GM23338 (cell line): ENCODE measurements at regions not wholly inside any gene's neighbourhood (a gene's known extent, or its start where the extent isn't known, plus 50 kb on each side); places are given as distances from the start of the nearest gene placed in this dataset.

Source experiments
- ATAC-seq: fragments of 200-7000 bp; cut with Tn5 transposase; 3 replicates; pipeline ENCODE4 v1.9.1; 2020
- DNase-seq: peaks from one replicate; pipeline ENCODE4 v3.0.0-alpha.2; 2015; ENCODE audit warnings: low spot score
- H2AFZ ChIP-seq: fragments of 200-600 bp; sonication (generic); 2 replicates; pipeline ENCODE4 v1.8.0; 2016; ENCODE audit warnings: antibody characterized with exemption, mild to moderate bottlenecking, moderate library complexity
- H3F3A ChIP-seq: fragments of 200-600 bp; sonication (generic); replicated peaks from 2 replicates; pipeline ENCODE4 v1.8.0; 2017; ENCODE audit warnings: antibody characterized with exemption, mixed run types, low read depth
- H3K27ac ChIP-seq: fragments of 200-600 bp; sonication (generic); 2 replicates; pipeline ENCODE4 v1.6.1; 2016; ENCODE audit warnings: low read depth
- H3K27me3 ChIP-seq: fragments of 200-600 bp; sonication (generic); 2 replicates; pipeline ENCODE4 v1.8.0; 2016; ENCODE audit warnings: mild to moderate bottlenecking, mixed run types, moderate library complexity; ENCODE audit not compliant: insufficient read depth
- H3K36me3 ChIP-seq: fragments of 200-600 bp; sonication (generic); 2 replicates; pipeline ENCODE4 v1.8.0; 2016; ENCODE audit warnings: mild to moderate bottlenecking; ENCODE audit not compliant: insufficient read depth
- H3K4me1 ChIP-seq: fragments of 200-600 bp; sonication (generic); 2 replicates; pipeline ENCODE4 v1.8.0; 2016; ENCODE audit warnings: mild to moderate bottlenecking, moderate library complexity; ENCODE audit not compliant: insufficient read depth
- H3K4me2 ChIP-seq: fragments of 200-600 bp; sonication (generic); 2 replicates; pipeline ENCODE4 v1.7.1; 2017; ENCODE audit warnings: mixed run types
- H3K4me3 ChIP-seq: fragments of 200-600 bp; sonication (generic); 2 replicates; pipeline ENCODE4 v1.6.1; 2016; ENCODE audit warnings: mixed run types
- H3K79me2 ChIP-seq: fragments of 200-600 bp; sonication (generic); replicated peaks from 2 replicates; pipeline ENCODE4 v1.8.0; 2017; ENCODE audit warnings: mild to moderate bottlenecking; ENCODE audit not compliant: insufficient read depth
- H3K9me2 ChIP-seq: fragments of 200-600 bp; sonication (generic); 2 replicates; pipeline ENCODE4 v1.8.0; 2017; ENCODE audit not compliant: insufficient read depth
- H4K20me1 ChIP-seq: fragments of 200-600 bp; sonication (generic); replicated peaks from 2 replicates; pipeline ENCODE4 v1.8.0; 2017; ENCODE audit warnings: mild to moderate bottlenecking; ENCODE audit not compliant: insufficient read depth
- H3K27ac Mint-ChIP-seq: 2 replicates; pipeline ENCODE4 v1.8.0; 2020; ENCODE audit warnings: inconsistent platforms, mild to moderate bottlenecking, moderate library complexity, mixed read lengths
- H3K27me3 Mint-ChIP-seq: 3 replicates; pipeline ENCODE4 v1.8.0; 2022; ENCODE audit warnings: low read depth, mild to moderate bottlenecking, moderate library complexity, mixed read lengths, inconsistent platforms; ENCODE audit not compliant: insufficient read depth, poor library complexity
- H3K36me3 Mint-ChIP-seq: 3 replicates; pipeline ENCODE4 v1.8.0; 2021; ENCODE audit warnings: low read depth, mild to moderate bottlenecking, inconsistent platforms, moderate library complexity, mixed read lengths
- H3K4me1 Mint-ChIP-seq: 3 replicates; pipeline ENCODE4 v1.8.0; 2020; ENCODE audit warnings: mild to moderate bottlenecking, inconsistent platforms, mixed read lengths
- H3K4me3 Mint-ChIP-seq: 3 replicates; pipeline ENCODE4 v1.8.0; 2021; ENCODE audit warnings: moderate library complexity, mild to moderate bottlenecking, inconsistent platforms, mixed read lengths
- H3K9me3 Mint-ChIP-seq: 3 replicates; pipeline ENCODE4 v1.8.0; 2020; ENCODE audit warnings: moderate library complexity, mild to moderate bottlenecking, inconsistent platforms, mixed read lengths
- CREB1 ChIP-seq: fragments of 250-450 bp; sonication (Bioruptor Pico); IDR thresholded peaks from 2 replicates; pipeline ENCODE4 v1.5.0; 2020; ENCODE audit warnings: low read depth, mild to moderate bottlenecking, moderate library complexity
- EZH2 ChIP-seq: fragments of 200-600 bp; sonication (generic); IDR thresholded peaks from one replicate; pipeline ENCODE4 v1.8.0; 2017; ENCODE audit warnings: antibody characterized with exemption, mild to moderate bottlenecking, low read depth; ENCODE audit not compliant: unreplicated experiment
- JUNB ChIP-seq: IDR thresholded peaks from one replicate; pipeline ENCODE4 v1.6.1; 2016; ENCODE audit warnings: antibody characterized with exemption; ENCODE audit not compliant: unreplicated experiment
- NANOG ChIP-seq: IDR thresholded peaks from 2 replicates; pipeline ENCODE4 v1.6.1; 2016; ENCODE audit warnings: antibody characterized with exemption, borderline replicate concordance
- POLR2AphosphoS5 ChIP-seq: IDR thresholded peaks from 2 replicates; pipeline ENCODE4 v1.6.1; 2016; ENCODE audit warnings: antibody characterized with exemption, low read depth
- REST ChIP-seq: IDR thresholded peaks from one replicate; pipeline ENCODE4 v1.6.1; 2018; ENCODE audit warnings: antibody characterized with exemption; ENCODE audit not compliant: unreplicated experiment
- STAT1 ChIP-seq: IDR thresholded peaks from one replicate; pipeline ENCODE4 v1.6.1; 2016; ENCODE audit warnings: antibody characterized with exemption; ENCODE audit not compliant: unreplicated experiment
- ZNF114 ChIP-seq: fragments of 250-450 bp; sonication (Bioruptor Pico); IDR thresholded peaks from 2 replicates; pipeline ENCODE4 v1.5.0; 2020; ENCODE audit warnings: mild to moderate bottlenecking, moderate library complexity
- ZNF331 ChIP-seq: fragments of 250-450 bp; sonication (Bioruptor Pico); IDR thresholded peaks from 2 replicates; pipeline ENCODE4 v1.5.0; 2020; ENCODE audit warnings: low read depth, mild to moderate bottlenecking, moderate library complexity
- ZNF462 ChIP-seq: fragments of 250-450 bp; sonication (Bioruptor Pico); IDR thresholded peaks from 2 replicates; pipeline ENCODE4 v1.5.0; 2020; ENCODE audit warnings: mild to moderate bottlenecking, moderate library complexity
- TF ChIP-seq, protein P1 (sequence below): IDR thresholded peaks from 2 replicates; pipeline ENCODE4 v1.6.1; 2016; ENCODE audit warnings: antibody characterized with exemption

- Histone ChIP-seq H3K4me2 (no peak overlapping the region), H3F3A (no peaks in the 10 kb centered on the region), H3K36me3 (no peaks in the 10 kb centered on the region), H3K27ac (no peak overlapping the region), H3K27me3 (no peaks in the 10 kb centered on the region), H3K79me2 (no peaks in the 10 kb centered on the region), H3K4me3 (no peak overlapping the region), H2AFZ (no peak overlapping the region), H3K4me1 (no peaks in the 10 kb centered on the region), H4K20me1 (no peaks in the 10 kb centered on the region), H3K9me2 (no peaks in the 10 kb centered on the region)
- DNase-seq = no peak
- Mint-ChIP-seq H3K4me1 (no peaks in the 10 kb centered on the region; the same call in 2 of the 3 replicates), H3K27me3 (peaks cover 1% of the 10 kb centered on the region), H3K36me3 (peaks cover 11% of the 10 kb centered on the region), H3K4me3 (no peak overlapping the region), H3K27ac (no peak overlapping the region), H3K9me3 (peaks cover 81% of the 10 kb centered on the region)
- no peak for TF ChIP-seq NANOG
- TF ChIP-seq JUNB = no peak
- TF ChIP-seq POLR2AphosphoS5 = no peak
- TF ChIP-seq REST = no peak
- no peak for TF ChIP-seq ZNF331 (CRISPR knock-in tag)
- no peak for TF ChIP-seq ZNF114 (CRISPR knock-in tag)
- no peak for TF ChIP-seq CREB1
- no peak for ATAC-seq
Observed at GRCh38 chr18:77815666-77816338, 566.2 kb downstream of the GALR1 start.

DNA sequence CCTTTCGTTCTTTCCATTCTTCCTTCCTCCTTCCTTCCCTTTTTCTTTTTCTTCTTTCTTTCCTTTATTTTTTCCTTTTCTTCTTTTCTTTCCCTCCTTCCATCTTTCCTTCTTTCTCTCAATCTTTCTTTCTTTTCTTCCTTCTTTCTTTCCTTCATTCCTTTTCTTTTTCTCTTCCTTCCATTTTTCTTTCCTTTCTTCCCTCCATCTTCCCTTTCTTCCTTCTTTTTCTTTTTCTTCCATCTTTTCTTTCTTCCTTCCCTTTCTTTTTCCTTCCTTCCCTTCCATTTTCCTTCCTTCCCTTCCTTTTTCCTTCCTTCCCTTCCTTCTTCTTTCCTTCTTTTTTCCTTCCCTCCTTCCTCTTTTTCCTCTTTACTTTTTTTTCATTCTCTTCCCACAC, 568.7 kb downstream of the GALR1 start:
- no peak overlapping the region for H3K27ac Mint-ChIP-seq
- no peak overlapping the region for H3K27ac ChIP-seq
- H3K79me2 ChIP-seq = no peaks in the 10 kb centered on the region
- H3K36me3 Mint-ChIP-seq = peaks cover 14% of the 10 kb centered on the region
- ATAC-seq (no peak), DNase-seq (no peak)
- no peak overlapping the region for H3K4me3 ChIP-seq
- H3K27me3 ChIP-seq = no peaks in the 10 kb centered on the region
- peaks cover 1% of the 10 kb centered on the region for H3K27me3 Mint-ChIP-seq
- no peaks in the 10 kb centered on the region for H3F3A ChIP-seq
- no peak overlapping the region for H3K4me3 Mint-ChIP-seq
- no peaks in the 10 kb centered on the region for H4K20me1 ChIP-seq
- no peaks in the 10 kb centered on the region for H3K36me3 ChIP-seq
- H2AFZ ChIP-seq = no peak overlapping the region
- H3K4me1 ChIP-seq = no peaks in the 10 kb centered on the region
- H3K4me1 Mint-ChIP-seq = no peaks in the 10 kb centered on the region
- no peaks in the 10 kb centered on the region for H3K9me2 ChIP-seq
- peaks cover 80% of the 10 kb centered on the region for H3K9me3 Mint-ChIP-seq
- H3K4me2 ChIP-seq = no peak overlapping the region
- TF ChIP-seq JUNB (no peak), ZNF462 (CRISPR knock-in tag) (no peak), EZH2 (no peak), ZNF331 (CRISPR knock-in tag) (no peak), STAT1 (no peak), CREB1 (no peak), ZNF114 (CRISPR knock-in tag) (no peak), NANOG (no peak), POLR2AphosphoS5 (no peak)
- TF ChIP-seq, protein P1, sequence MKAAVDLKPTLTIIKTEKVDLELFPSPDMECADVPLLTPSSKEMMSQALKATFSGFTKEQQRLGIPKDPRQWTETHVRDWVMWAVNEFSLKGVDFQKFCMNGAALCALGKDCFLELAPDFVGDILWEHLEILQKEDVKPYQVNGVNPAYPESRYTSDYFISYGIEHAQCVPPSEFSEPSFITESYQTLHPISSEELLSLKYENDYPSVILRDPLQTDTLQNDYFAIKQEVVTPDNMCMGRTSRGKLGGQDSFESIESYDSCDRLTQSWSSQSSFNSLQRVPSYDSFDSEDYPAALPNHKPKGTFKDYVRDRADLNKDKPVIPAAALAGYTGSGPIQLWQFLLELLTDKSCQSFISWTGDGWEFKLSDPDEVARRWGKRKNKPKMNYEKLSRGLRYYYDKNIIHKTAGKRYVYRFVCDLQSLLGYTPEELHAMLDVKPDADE = no peak
